ENCODE measurements at regions not wholly inside any gene's neighbourhood (a gene's known extent, or its start where the extent isn't known, plus 50 kb on each side); places are given as distances from the start of the nearest gene placed in this dataset.

- TF ChIP-seq, protein P1, sequence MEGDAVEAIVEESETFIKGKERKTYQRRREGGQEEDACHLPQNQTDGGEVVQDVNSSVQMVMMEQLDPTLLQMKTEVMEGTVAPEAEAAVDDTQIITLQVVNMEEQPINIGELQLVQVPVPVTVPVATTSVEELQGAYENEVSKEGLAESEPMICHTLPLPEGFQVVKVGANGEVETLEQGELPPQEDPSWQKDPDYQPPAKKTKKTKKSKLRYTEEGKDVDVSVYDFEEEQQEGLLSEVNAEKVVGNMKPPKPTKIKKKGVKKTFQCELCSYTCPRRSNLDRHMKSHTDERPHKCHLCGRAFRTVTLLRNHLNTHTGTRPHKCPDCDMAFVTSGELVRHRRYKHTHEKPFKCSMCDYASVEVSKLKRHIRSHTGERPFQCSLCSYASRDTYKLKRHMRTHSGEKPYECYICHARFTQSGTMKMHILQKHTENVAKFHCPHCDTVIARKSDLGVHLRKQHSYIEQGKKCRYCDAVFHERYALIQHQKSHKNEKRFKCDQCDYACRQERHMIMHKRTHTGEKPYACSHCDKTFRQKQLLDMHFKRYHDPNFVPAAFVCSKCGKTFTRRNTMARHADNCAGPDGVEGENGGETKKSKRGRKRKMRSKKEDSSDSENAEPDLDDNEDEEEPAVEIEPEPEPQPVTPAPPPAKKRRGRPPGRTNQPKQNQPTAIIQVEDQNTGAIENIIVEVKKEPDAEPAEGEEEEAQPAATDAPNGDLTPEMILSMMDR (IDR thresholded peaks at IDR 0.05): no peak
- TF ChIP-seq POLR2AphosphoS5 (IDR thresholded peaks at IDR 0.05): no peak
- no peak for TF ChIP-seq POLR2A (IDR thresholded peaks at IDR 0.05)
These were observed 252.1 kb downstream of the FOXD2 start for GRCh38 chr1:47689894-47690293.

All from sigmoid colon (tissue), 4 donors.